ENCODE measurements at regions not wholly inside any gene's neighbourhood (a gene's known extent, or its start where the extent isn't known, plus 50 kb on each side); places are given as distances from the start of the nearest gene placed in this dataset.

GRCh38 chr9:119924736-119925135, 555.5 kb upstream of the BRINP1 start:
- no peak for TF ChIP-seq CTCF (IDR thresholded peaks at IDR 0.05; ENCODE audit: low read length)
- no peak for TF ChIP-seq EZH2 (IDR thresholded peaks at IDR 0.05; ENCODE audit: borderline replicate concordance, low read length)

All from OCI-LY1 (cell line).